ENCODE measurements at regions not wholly inside any gene's neighbourhood (a gene's known extent, or its start where the extent isn't known, plus 50 kb on each side); places are given as distances from the start of the nearest gene placed in this dataset.

DNA sequence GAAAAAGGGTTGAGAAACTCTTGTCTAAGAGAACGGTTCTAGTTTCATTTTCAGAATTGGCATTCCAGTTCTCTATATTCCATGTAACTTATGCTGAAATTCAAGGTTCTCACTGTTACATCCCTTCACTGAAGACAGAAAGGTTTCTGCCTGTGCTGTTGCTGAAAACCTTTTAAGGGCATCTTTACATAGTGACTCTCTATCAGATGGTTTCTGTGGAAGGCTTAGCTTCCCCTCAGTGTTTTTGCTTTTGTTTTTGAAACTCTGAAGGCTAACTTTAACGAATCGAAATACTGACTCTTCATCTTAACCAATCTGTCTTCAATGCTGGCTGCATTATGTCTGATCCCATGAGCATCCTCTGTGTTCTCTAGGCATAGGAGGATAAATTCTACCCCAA lies 1286.2 kb upstream of the EYS start:
- TF ChIP-seq NFIC (IDR thresholded peaks at IDR 0.05) (no peak), CEBPB (IDR thresholded peaks at IDR 0.05) (no peak), ZBTB7A (IDR thresholded peaks at IDR 0.05; ENCODE audit: low read depth) (no peak), TEAD4 (IDR thresholded peaks at IDR 0.05) (no peak), EP300 (IDR thresholded peaks at IDR 0.05; ENCODE audit: borderline replicate concordance) (no peak), CREB1 (IDR thresholded peaks at IDR 0.05; ENCODE audit: low read depth) (no peak), YY1 (IDR thresholded peaks at IDR 0.05; ENCODE audit: low read depth) (no peak)
- TF ChIP-seq, protein P1, sequence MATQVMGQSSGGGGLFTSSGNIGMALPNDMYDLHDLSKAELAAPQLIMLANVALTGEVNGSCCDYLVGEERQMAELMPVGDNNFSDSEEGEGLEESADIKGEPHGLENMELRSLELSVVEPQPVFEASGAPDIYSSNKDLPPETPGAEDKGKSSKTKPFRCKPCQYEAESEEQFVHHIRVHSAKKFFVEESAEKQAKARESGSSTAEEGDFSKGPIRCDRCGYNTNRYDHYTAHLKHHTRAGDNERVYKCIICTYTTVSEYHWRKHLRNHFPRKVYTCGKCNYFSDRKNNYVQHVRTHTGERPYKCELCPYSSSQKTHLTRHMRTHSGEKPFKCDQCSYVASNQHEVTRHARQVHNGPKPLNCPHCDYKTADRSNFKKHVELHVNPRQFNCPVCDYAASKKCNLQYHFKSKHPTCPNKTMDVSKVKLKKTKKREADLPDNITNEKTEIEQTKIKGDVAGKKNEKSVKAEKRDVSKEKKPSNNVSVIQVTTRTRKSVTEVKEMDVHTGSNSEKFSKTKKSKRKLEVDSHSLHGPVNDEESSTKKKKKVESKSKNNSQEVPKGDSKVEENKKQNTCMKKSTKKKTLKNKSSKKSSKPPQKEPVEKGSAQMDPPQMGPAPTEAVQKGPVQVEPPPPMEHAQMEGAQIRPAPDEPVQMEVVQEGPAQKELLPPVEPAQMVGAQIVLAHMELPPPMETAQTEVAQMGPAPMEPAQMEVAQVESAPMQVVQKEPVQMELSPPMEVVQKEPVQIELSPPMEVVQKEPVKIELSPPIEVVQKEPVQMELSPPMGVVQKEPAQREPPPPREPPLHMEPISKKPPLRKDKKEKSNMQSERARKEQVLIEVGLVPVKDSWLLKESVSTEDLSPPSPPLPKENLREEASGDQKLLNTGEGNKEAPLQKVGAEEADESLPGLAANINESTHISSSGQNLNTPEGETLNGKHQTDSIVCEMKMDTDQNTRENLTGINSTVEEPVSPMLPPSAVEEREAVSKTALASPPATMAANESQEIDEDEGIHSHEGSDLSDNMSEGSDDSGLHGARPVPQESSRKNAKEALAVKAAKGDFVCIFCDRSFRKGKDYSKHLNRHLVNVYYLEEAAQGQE (IDR thresholded peaks at IDR 0.05; ENCODE audit: low read depth), result no peak
- TF ChIP-seq, protein P2, sequence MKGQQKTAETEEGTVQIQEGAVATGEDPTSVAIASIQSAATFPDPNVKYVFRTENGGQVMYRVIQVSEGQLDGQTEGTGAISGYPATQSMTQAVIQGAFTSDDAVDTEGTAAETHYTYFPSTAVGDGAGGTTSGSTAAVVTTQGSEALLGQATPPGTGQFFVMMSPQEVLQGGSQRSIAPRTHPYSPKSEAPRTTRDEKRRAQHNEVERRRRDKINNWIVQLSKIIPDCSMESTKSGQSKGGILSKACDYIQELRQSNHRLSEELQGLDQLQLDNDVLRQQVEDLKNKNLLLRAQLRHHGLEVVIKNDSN (IDR thresholded peaks at IDR 0.05), result no peak

DNA sequence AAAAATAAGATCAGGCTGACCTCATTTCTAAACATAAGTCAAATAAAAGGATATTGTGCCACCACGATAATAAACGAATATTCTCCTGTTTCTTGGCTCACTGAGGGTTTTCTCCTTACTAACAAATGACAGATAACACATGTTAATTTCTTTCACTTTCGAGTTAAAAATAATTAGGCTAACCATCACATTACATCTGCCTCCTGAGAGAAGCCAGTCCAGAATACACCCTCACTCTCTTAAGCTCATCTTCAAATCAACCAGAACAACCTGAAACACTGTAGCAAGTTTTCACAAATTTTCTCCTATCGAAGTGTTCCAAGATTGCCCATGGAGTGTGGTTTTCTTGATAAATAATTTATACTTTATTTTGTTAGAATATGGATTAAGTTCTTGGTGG lies 1285.6 kb upstream of the EYS start:
- no peak for TF ChIP-seq RAD21 (IDR thresholded peaks at IDR 0.05; ENCODE audit: low read depth)
- no peak for TF ChIP-seq CEBPB (IDR thresholded peaks at IDR 0.05)
- no peak for TF ChIP-seq FOXM1 (IDR thresholded peaks at IDR 0.05; ENCODE audit: borderline replicate concordance, low read depth)
- TF ChIP-seq EP300 (IDR thresholded peaks at IDR 0.05; ENCODE audit: borderline replicate concordance), result no peak
- no peak for TF ChIP-seq TEAD4 (IDR thresholded peaks at IDR 0.05)
- no peak for TF ChIP-seq EGR1 (IDR thresholded peaks at IDR 0.05)
- TF ChIP-seq YY1 (IDR thresholded peaks at IDR 0.05; ENCODE audit: low read depth), result no peak
- no peak for TF ChIP-seq ZBTB7A (IDR thresholded peaks at IDR 0.05; ENCODE audit: low read depth)
- TF ChIP-seq, protein P3, sequence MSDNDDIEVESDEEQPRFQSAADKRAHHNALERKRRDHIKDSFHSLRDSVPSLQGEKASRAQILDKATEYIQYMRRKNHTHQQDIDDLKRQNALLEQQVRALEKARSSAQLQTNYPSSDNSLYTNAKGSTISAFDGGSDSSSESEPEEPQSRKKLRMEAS (IDR thresholded peaks at IDR 0.05), result no peak
- TF ChIP-seq, protein P1 (IDR thresholded peaks at IDR 0.05; ENCODE audit: low read depth), result no peak
- TF ChIP-seq, protein P2 (IDR thresholded peaks at IDR 0.05), result no peak
- TF ChIP-seq TAF1 (IDR thresholded peaks at IDR 0.05; ENCODE audit: low read depth), result no peak
- no peak for TF ChIP-seq NFIC (IDR thresholded peaks at IDR 0.05)
- no peak for TF ChIP-seq CREB1 (IDR thresholded peaks at IDR 0.05; ENCODE audit: low read depth)

DNA sequence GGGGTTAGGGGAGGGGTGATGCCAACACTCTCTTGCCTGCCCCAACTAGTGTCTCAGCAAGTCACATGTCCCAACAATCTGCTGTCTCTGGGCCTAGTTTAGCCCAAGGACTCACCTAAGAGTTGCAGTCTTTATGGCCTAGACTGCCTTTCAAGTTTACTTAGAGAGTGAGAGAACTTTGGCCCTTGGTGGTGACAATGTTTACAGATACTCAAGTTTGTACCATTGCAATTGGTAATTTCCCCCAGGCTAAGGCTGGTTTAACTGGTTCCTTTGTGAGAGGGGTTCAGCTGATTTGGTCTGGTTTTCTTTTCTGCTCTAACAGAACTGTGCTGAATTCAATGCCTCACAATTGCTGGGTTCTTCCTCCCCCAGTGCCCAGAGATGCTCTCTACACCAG lies 1279.9 kb upstream of the EYS start:
- no peak for TF ChIP-seq YY1 (IDR thresholded peaks at IDR 0.05; ENCODE audit: low read depth)
- TF ChIP-seq, protein P1 (IDR thresholded peaks at IDR 0.05; ENCODE audit: low read depth), result no peak
- TF ChIP-seq CEBPB (IDR thresholded peaks at IDR 0.05), result no peak
- no peak for TF ChIP-seq TAF1 (IDR thresholded peaks at IDR 0.05; ENCODE audit: low read depth)
- TF ChIP-seq TCF12 (IDR thresholded peaks at IDR 0.05; ENCODE audit: low read depth), result no peak
- TF ChIP-seq EP300 (IDR thresholded peaks at IDR 0.05; ENCODE audit: borderline replicate concordance), result no peak
- no peak for TF ChIP-seq EGR1 (IDR thresholded peaks at IDR 0.05)
- TF ChIP-seq TEAD4 (IDR thresholded peaks at IDR 0.05), result no peak
- TF ChIP-seq FOXM1 (IDR thresholded peaks at IDR 0.05; ENCODE audit: borderline replicate concordance, low read depth), result no peak
- no peak for TF ChIP-seq RAD21 (IDR thresholded peaks at IDR 0.05; ENCODE audit: low read depth)
- no peak for TF ChIP-seq ZBTB7A (IDR thresholded peaks at IDR 0.05; ENCODE audit: low read depth)
- TF ChIP-seq CREB1 (IDR thresholded peaks at IDR 0.05; ENCODE audit: low read depth), result no peak
- TF ChIP-seq NFIC (IDR thresholded peaks at IDR 0.05), result no peak
- TF ChIP-seq, protein P2 (IDR thresholded peaks at IDR 0.05), result no peak
- TF ChIP-seq, protein P3 (IDR thresholded peaks at IDR 0.05), result no peak

DNA sequence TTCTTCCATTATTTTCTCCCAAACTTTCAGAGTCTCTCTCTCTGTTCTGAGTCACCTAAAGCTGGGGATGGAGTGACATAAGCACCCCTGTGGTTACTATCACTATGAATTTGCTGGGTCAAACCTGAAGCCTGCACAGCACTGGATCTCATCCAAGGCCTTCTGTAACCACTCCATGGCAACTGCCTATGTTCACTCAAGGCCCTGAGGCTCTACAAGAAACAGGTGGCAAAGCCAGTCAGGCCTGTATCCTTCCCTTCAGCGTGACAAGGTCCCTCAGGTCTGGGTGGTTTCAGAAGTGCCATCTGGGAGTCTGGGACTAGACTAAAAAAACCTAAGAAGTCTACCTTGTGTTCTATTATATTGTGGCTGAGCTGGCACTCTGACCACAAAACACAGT lies 1278.8 kb upstream of the EYS start:
- TF ChIP-seq EP300 (IDR thresholded peaks at IDR 0.05; ENCODE audit: borderline replicate concordance), result no peak
- TF ChIP-seq FOXM1 (IDR thresholded peaks at IDR 0.05; ENCODE audit: borderline replicate concordance, low read depth), result no peak
- no peak for TF ChIP-seq CEBPB (IDR thresholded peaks at IDR 0.05)
- TF ChIP-seq TCF12 (IDR thresholded peaks at IDR 0.05; ENCODE audit: low read depth), result no peak
- no peak for TF ChIP-seq RAD21 (IDR thresholded peaks at IDR 0.05; ENCODE audit: low read depth)
- TF ChIP-seq NFIC (IDR thresholded peaks at IDR 0.05), result no peak
- TF ChIP-seq TEAD4 (IDR thresholded peaks at IDR 0.05), result no peak
- TF ChIP-seq EGR1 (IDR thresholded peaks at IDR 0.05), result no peak
- no peak for TF ChIP-seq TAF1 (IDR thresholded peaks at IDR 0.05; ENCODE audit: low read depth)
- TF ChIP-seq ZBTB7A (IDR thresholded peaks at IDR 0.05; ENCODE audit: low read depth), result no peak
- TF ChIP-seq, protein P2 (IDR thresholded peaks at IDR 0.05), result no peak
- no peak for TF ChIP-seq YY1 (IDR thresholded peaks at IDR 0.05; ENCODE audit: low read depth)
- TF ChIP-seq, protein P3 (IDR thresholded peaks at IDR 0.05), result no peak
- TF ChIP-seq, protein P1 (IDR thresholded peaks at IDR 0.05; ENCODE audit: low read depth), result no peak
- no peak for TF ChIP-seq CREB1 (IDR thresholded peaks at IDR 0.05; ENCODE audit: low read depth)
